B cell (primary cell): ENCODE measurements at regions not wholly inside any gene's neighbourhood (a gene's known extent, or its start where the extent isn't known, plus 50 kb on each side); places are given as distances from the start of the nearest gene placed in this dataset.

ENCODE experiments used
- ATAC-seq: fragments of 200-7000 bp; cut with Tn5 transposase; one replicate; pipeline ENCODE4 v1.10.0; 2021; ENCODE audit warnings: low read depth, mild to moderate bottlenecking, moderate number of reproducible peaks, moderate library complexity
- CTCF ChIA-PET: fragments of 350-600 bp; sonication (Branson Sonifier 250); formaldehyde crosslinking; loops from one replicate; lab custom pipeline; 2021; ENCODE audit warnings: antibody characterized with exemption, inconsistent platforms; lab: Charles Lee
- POLR2A ChIA-PET: fragments of 350-600 bp; sonication (Branson Sonifier 250); formaldehyde crosslinking; loops from one replicate; lab custom pipeline; 2021; ENCODE audit warnings: antibody characterized with exemption; lab: Charles Lee
- DNase-seq: peaks from one replicate; pipeline ENCODE4 v3.0.0; 2013
- H2AFZ ChIP-seq: 2 replicates; pipeline ENCODE4 v1.6.1; 2012; ENCODE audit warnings: mild to moderate bottlenecking, low read depth, low read length; ENCODE audit not compliant: insufficient read depth, poor library complexity, severe bottlenecking
- H3K27ac ChIP-seq, 2 donors: 1 replicate in 1 of 2; 2 replicates in 1 of 2; pipeline ENCODE4 v1.5.1; 2012 to 2013; ENCODE audit warnings: low read length in 2 of 2, mild to moderate bottlenecking in 2 of 2, moderate library complexity in 1 of 2
- H3K27me3 ChIP-seq, 4 experiments: fragments of 200-600 bp in 1 of 4; sonication (generic) in 1 of 4; replicated peaks in 1 of 4; 1 replicate in 2 of 4; 2 replicates in 2 of 4; pipeline versions ENCODE4 v1.6.1 to v1.7.0; 2013 to 2016; ENCODE audit warnings: low read length in 3 of 4, mild to moderate bottlenecking in 2 of 4, mixed read lengths in 1 of 4, moderate library complexity in 1 of 4; ENCODE audit not compliant: insufficient read depth in 4 of 4, control insufficient read depth in 3 of 4; ENCODE audit errors: control extremely low read depth in 1 of 4
- H3K36me3 ChIP-seq, 2 experiments: replicated peaks in 1 of 2; 1 replicate in 1 of 2; 2 replicates in 1 of 2; pipeline versions ENCODE4 v1.6.1 to v1.7.1; 2013; ENCODE audit warnings: low read length in 1 of 2; ENCODE audit not compliant: insufficient read depth in 2 of 2, control insufficient read depth in 1 of 2; ENCODE audit errors: control extremely low read depth in 1 of 2, extremely low read depth in 1 of 2
- H3K4me1 ChIP-seq, 2 donors: fragments of 200-600 bp in 1 of 2; sonication (generic) in 1 of 2; 1 replicate in 1 of 2; 2 replicates in 1 of 2; pipeline versions ENCODE4 v1.5.1 to v1.6.1; 2013 to 2017; ENCODE audit warnings: low read length in 2 of 2; ENCODE audit not compliant: control insufficient read depth in 2 of 2, insufficient read depth in 2 of 2
- H3K4me2 ChIP-seq: replicated peaks from 2 replicates; pipeline ENCODE3; 2012; ENCODE audit warnings: mild to moderate bottlenecking, low read depth, low read length; ENCODE audit not compliant: poor library complexity, severe bottlenecking
- H3K4me3 ChIP-seq, 5 experiments: fragments of 200-600 bp in 1 of 5; sonication (generic) in 1 of 5; 1 replicate in 3 of 5; 2 replicates in 2 of 5; pipeline versions ENCODE4 v1.5.1 to v1.7.0; 2011 to 2016; ENCODE audit warnings: low read length in 4 of 5, mild to moderate bottlenecking in 4 of 5, low read depth in 2 of 5, control low read depth in 1 of 5, moderate library complexity in 1 of 5; ENCODE audit not compliant: insufficient read depth in 1 of 5; ENCODE audit errors: control extremely low read depth in 1 of 5, extremely low read depth in 1 of 5
- H3K79me2 ChIP-seq: fragments of 200-600 bp; sonication (generic); one replicate; pipeline ENCODE4 v1.6.0; 2016; ENCODE audit warnings: low read length; ENCODE audit not compliant: control insufficient read depth, insufficient read depth
- H3K9ac ChIP-seq: fragments of 200-600 bp; sonication (generic); 2 replicates; pipeline ENCODE4 v1.6.1; 2017; ENCODE audit warnings: mild to moderate bottlenecking, low read length, moderate library complexity
- H3K9me3 ChIP-seq, 3 donors: one replicate each; pipeline versions ENCODE4 v1.6.1 to v1.7.1; 2013; ENCODE audit warnings: low read length in 2 of 3; ENCODE audit not compliant: control insufficient read depth in 2 of 3, insufficient read depth in 1 of 3; ENCODE audit errors: control extremely low read depth in 1 of 3
- H4K20me1 ChIP-seq: 2 replicates; pipeline ENCODE4 v1.6.0; 2012; ENCODE audit warnings: mild to moderate bottlenecking, low read length; ENCODE audit not compliant: insufficient read depth, control insufficient read depth, poor library complexity, severe bottlenecking
- H3K27ac Mint-ChIP-seq: one replicate; pipeline ENCODE4 v1.8.0; 2021; ENCODE audit warnings: mixed read lengths
- H3K27me3 Mint-ChIP-seq: one replicate; pipeline ENCODE4 v1.8.0; 2021; ENCODE audit warnings: mixed read lengths
- H3K4me1 Mint-ChIP-seq: one replicate; pipeline ENCODE4 v1.8.0; 2021; ENCODE audit warnings: mixed read lengths
- H3K4me3 Mint-ChIP-seq: one replicate; pipeline ENCODE4 v1.8.0; 2021; ENCODE audit warnings: mixed read lengths
- H3K9me3 Mint-ChIP-seq: one replicate; pipeline ENCODE4 v1.8.0; 2022; ENCODE audit warnings: mixed read lengths; ENCODE audit not compliant: insufficient read depth
- EZH2 ChIP-seq: IDR thresholded peaks from 2 replicates; pipeline ENCODE4 v1.6.1; 2012; ENCODE audit warnings: borderline replicate concordance, low read depth, mild to moderate bottlenecking, moderate library complexity, low read length; ENCODE audit not compliant: insufficient read depth, poor library complexity, severe bottlenecking
- WGBS: methylation state at CpG from one replicate; pipeline ENCODE4 v1.1.5; 2013; ENCODE audit warnings: missing lambda C conversion rate; ENCODE audit not compliant: insufficient coverage; 5-methylcytosine and 5-hydroxymethylcytosine counted together
- intact Hi-C: fragments of 100-400 bp; cut with micrococcal nuclease; formaldehyde crosslinking; loops from one replicate; pipeline ENCODE4 v1.10.0; 2022
- TF ChIP-seq, protein P1 (sequence below): fragments of 200-600 bp; IDR thresholded peaks from one replicate; pipeline ENCODE4 v1.8.0; 2022; ENCODE audit warnings: antibody characterized with exemption, mild to moderate bottlenecking

DNA sequence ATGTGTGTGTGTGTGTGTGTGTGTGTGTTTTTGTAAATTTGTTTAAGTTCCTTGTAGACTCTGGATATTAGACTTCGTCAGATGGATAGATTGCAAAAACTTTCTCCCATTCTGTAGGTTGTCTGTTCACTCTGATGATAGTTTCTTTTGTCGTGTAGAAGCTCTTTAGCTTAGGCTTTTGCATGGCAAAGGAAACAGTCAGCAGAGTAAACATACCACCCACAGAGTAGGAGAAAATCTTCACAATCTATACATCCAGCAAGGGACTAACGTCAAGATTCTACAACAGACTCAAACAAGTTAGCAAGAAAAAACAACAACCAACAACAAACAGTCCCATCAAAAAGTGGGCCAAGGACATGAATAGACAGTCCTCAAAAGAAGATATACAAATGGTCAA is 336.7 kb upstream of the ATP5MC3 start:
- Histone ChIP-seq H3K79me2 (no peaks in the 10 kb centered on the region), H3K9ac (no peak overlapping the region), H3K9me3 (peaks cover 0 to 1% (median 0%) of the 10 kb centered on the region in 3 donors), H3K4me2 (no peak overlapping the region), H3K4me3 (no peak overlapping the region), H3K27me3 (no peaks in the 10 kb centered on the region), H2AFZ (no peak overlapping the region), H3K36me3 (no peaks in the 10 kb centered on the region), H3K4me1 (no peaks in the 10 kb centered on the region), H3K27ac (no peak overlapping the region), H4K20me1 (no peaks in the 10 kb centered on the region)
- intact Hi-C loops: no loop called here
- Mint-ChIP-seq H3K4me1 (no peaks in the 10 kb centered on the region), H3K4me3 (no peak overlapping the region), H3K27me3 (no peaks in the 10 kb centered on the region), H3K9me3 (no peaks in the 10 kb centered on the region), H3K27ac (no peak overlapping the region)
- ChIA-PET CTCF (no interaction called here), POLR2A (no interaction called here)
- DNase-seq: no peak
- no CpG with 5 or more reads among the region's 3 CpGs for WGBS
- TF ChIP-seq, protein P1, sequence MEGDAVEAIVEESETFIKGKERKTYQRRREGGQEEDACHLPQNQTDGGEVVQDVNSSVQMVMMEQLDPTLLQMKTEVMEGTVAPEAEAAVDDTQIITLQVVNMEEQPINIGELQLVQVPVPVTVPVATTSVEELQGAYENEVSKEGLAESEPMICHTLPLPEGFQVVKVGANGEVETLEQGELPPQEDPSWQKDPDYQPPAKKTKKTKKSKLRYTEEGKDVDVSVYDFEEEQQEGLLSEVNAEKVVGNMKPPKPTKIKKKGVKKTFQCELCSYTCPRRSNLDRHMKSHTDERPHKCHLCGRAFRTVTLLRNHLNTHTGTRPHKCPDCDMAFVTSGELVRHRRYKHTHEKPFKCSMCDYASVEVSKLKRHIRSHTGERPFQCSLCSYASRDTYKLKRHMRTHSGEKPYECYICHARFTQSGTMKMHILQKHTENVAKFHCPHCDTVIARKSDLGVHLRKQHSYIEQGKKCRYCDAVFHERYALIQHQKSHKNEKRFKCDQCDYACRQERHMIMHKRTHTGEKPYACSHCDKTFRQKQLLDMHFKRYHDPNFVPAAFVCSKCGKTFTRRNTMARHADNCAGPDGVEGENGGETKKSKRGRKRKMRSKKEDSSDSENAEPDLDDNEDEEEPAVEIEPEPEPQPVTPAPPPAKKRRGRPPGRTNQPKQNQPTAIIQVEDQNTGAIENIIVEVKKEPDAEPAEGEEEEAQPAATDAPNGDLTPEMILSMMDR: no peak
- TF ChIP-seq EZH2: no peak
- ATAC-seq: no peak

DNA sequence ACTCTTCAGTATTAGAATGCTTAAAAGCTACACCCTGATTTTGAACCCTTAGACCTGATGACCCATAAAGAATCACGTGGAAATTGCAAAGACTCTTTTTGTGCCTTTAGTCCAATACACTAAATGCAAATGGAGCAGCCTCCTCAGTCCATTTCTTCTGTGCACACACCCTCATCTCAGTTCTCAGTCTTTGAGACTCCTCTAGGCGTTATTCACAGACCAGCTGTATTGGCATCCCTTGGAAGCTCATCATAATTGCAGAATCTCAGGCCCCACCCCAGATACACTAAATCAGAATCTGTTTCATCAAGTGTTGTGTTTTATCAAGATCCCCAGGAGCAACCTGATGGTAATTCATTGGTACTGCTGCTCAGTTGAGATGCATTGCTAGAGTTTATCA is 335.0 kb upstream of the ATP5MC3 start:
- DNase-seq: no peak

More for the DNA sequence above, 335.0 kb upstream of the ATP5MC3 start:
- Mint-ChIP-seq H3K27me3 (no peaks in the 10 kb centered on the region), H3K27ac (no peak overlapping the region), H3K9me3 (no peaks in the 10 kb centered on the region), H3K4me1 (no peaks in the 10 kb centered on the region), H3K4me3 (no peak overlapping the region)
- Histone ChIP-seq H3K4me3 (no peak overlapping the region), H3K79me2 (no peaks in the 10 kb centered on the region), H3K4me2 (no peak overlapping the region), H2AFZ (no peak overlapping the region), H3K9me3 (peaks cover 0 to 1% (median 0%) of the 10 kb centered on the region in 3 donors), H3K4me1 (no peaks in the 10 kb centered on the region), H4K20me1 (no peaks in the 10 kb centered on the region), H3K36me3 (no peaks in the 10 kb centered on the region), H3K27me3 (no peaks in the 10 kb centered on the region), H3K27ac (no peak overlapping the region), H3K9ac (no peak overlapping the region)
- TF ChIP-seq, protein P1: no peak
- no peak for ATAC-seq
- intact Hi-C loops: no loop called here
- POLR2A ChIA-PET: no interaction called here
- CTCF ChIA-PET: no interaction called here
- WGBS: 44% methylated on average over 1 of the region's 2 CpGs
